ENCODE measurements at regions not wholly inside any gene's neighbourhood (a gene's known extent, or its start where the extent isn't known, plus 50 kb on each side); places are given as distances from the start of the nearest gene placed in this dataset.

DNA sequence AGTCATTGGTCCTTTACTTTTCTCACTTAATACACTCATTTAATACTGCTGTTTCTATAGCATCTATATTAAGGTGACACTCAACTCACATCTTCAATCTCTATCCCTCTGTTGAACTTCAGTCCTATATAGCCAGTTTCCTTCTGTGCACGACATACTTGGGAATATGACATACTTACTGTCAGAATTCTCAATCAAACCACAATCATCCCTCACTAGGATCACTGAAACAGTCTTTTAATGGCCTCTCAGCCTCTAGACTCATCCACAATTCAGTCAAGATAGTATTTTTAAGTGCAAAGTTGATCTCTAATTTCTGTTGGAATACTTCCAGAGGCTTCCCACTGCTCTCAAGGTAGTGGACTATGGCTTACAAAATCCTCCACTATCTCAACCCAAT, 251.0 kb upstream of the MEF2C start:
- Histone ChIP-seq H3K4me1 (ENCODE audit: insufficient read depth, low read length, poor library complexity, severe bottlenecking) (no peaks in the 10 kb centered on the region), H3K9me2 (ENCODE audit: insufficient read depth, low read length) (no peaks in the 10 kb centered on the region), H3K4me3 (ENCODE audit: low read depth, low read length, poor library complexity, severe bottlenecking) (no peak overlapping the region), H3K27ac (ENCODE audit: low read depth, low read length, poor library complexity, severe bottlenecking) (no peak overlapping the region), H4K20me1 (ENCODE audit: insufficient read depth, low read length) (no peaks in the 10 kb centered on the region), H3K9me3 (ENCODE audit: low read length) (no peaks in the 10 kb centered on the region), H2AFZ (ENCODE audit: low read length) (no peak overlapping the region), H3K4me2 (ENCODE audit: low read length) (no peak overlapping the region), H3K36me3 (ENCODE audit: insufficient read depth, low read length) (no peaks in the 10 kb centered on the region), H3K79me2 (ENCODE audit: insufficient read depth, low read depth, low read length) (no peaks in the 10 kb centered on the region)
- no peak for DNase-seq (ENCODE audit: low spot score)
- ChIA-PET CTCF (ENCODE audit: unreplicated experiment) (no interaction called here), POLR2A (no interaction called here)
- TF ChIP-seq, protein P1, sequence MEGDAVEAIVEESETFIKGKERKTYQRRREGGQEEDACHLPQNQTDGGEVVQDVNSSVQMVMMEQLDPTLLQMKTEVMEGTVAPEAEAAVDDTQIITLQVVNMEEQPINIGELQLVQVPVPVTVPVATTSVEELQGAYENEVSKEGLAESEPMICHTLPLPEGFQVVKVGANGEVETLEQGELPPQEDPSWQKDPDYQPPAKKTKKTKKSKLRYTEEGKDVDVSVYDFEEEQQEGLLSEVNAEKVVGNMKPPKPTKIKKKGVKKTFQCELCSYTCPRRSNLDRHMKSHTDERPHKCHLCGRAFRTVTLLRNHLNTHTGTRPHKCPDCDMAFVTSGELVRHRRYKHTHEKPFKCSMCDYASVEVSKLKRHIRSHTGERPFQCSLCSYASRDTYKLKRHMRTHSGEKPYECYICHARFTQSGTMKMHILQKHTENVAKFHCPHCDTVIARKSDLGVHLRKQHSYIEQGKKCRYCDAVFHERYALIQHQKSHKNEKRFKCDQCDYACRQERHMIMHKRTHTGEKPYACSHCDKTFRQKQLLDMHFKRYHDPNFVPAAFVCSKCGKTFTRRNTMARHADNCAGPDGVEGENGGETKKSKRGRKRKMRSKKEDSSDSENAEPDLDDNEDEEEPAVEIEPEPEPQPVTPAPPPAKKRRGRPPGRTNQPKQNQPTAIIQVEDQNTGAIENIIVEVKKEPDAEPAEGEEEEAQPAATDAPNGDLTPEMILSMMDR (conservative IDR thresholded peaks at IDR 0.05; ENCODE audit: low read length) = no peak
- no peak for TF ChIP-seq EZH2phosphoT487 (IDR thresholded peaks at IDR 0.05; ENCODE audit: borderline replicate concordance, low read depth, low read length)
- intact Hi-C loops (cut with micrococcal nuclease; ENCODE audit: unreplicated experiment) = no loop called here
- BruUV-seq (replicated peaks) = no TSS peak

- Histone ChIP-seq H3K9me3 (ENCODE audit: low read length) (no peaks in the 10 kb centered on the region), H4K20me1 (ENCODE audit: insufficient read depth, low read length) (no peaks in the 10 kb centered on the region), H3K36me3 (ENCODE audit: insufficient read depth, low read length) (no peaks in the 10 kb centered on the region), H3K79me2 (ENCODE audit: insufficient read depth, low read depth, low read length) (no peaks in the 10 kb centered on the region), H3K27ac (ENCODE audit: low read depth, low read length, poor library complexity, severe bottlenecking) (no peak overlapping the region), H3K4me2 (ENCODE audit: low read length) (no peak overlapping the region), H3K9me2 (ENCODE audit: insufficient read depth, low read length) (no peaks in the 10 kb centered on the region), H2AFZ (ENCODE audit: low read length) (no peak overlapping the region), H3K4me1 (ENCODE audit: insufficient read depth, low read length, poor library complexity, severe bottlenecking) (no peaks in the 10 kb centered on the region), H3K4me3 (ENCODE audit: low read depth, low read length, poor library complexity, severe bottlenecking) (no peak overlapping the region)
- POLR2A ChIA-PET = no interaction called here
- TF ChIP-seq EZH2phosphoT487 (IDR thresholded peaks at IDR 0.05; ENCODE audit: borderline replicate concordance, low read depth, low read length) = no peak
- BruUV-seq (replicated peaks) = no TSS peak
- CTCF ChIA-PET (ENCODE audit: unreplicated experiment) = no interaction called here
- intact Hi-C loops (cut with micrococcal nuclease; ENCODE audit: unreplicated experiment) = no loop called here
- no peak for DNase-seq (ENCODE audit: low spot score)
Observed at GRCh38 chr5:89133129-89133528, 250.1 kb upstream of the MEF2C start.

DNA sequence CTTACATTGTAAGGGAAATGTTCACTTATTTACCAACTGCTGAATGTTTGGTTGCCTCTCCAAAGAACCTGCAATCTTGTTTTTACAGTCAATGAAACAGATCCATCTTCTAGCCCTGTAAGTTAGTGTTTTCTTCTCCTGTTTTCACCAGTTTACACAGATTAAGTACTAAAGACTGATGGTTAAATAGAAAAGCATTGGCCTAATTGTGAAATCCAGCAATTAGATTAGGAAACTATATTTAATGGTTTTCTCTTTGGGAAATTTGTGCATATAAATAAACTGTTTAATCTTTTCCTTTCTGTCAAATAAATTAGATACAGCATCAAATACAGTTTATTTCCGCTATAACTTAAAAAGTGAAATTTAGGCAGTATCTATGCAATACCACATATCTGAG, 247.9 kb upstream of the MEF2C start:
- CTCF ChIA-PET (ENCODE audit: unreplicated experiment) = no interaction called here
- Histone ChIP-seq H3K79me2 (ENCODE audit: insufficient read depth, low read depth, low read length) (no peaks in the 10 kb centered on the region), H3K4me2 (ENCODE audit: low read length) (no peak overlapping the region), H3K4me1 (ENCODE audit: insufficient read depth, low read length, poor library complexity, severe bottlenecking) (no peaks in the 10 kb centered on the region), H3K4me3 (ENCODE audit: low read depth, low read length, poor library complexity, severe bottlenecking) (no peak overlapping the region), H3K9me3 (ENCODE audit: low read length) (no peaks in the 10 kb centered on the region), H3K36me3 (ENCODE audit: insufficient read depth, low read length) (no peaks in the 10 kb centered on the region), H3K9me2 (ENCODE audit: insufficient read depth, low read length) (no peaks in the 10 kb centered on the region), H3K27ac (ENCODE audit: low read depth, low read length, poor library complexity, severe bottlenecking) (no peak overlapping the region), H2AFZ (ENCODE audit: low read length) (no peak overlapping the region), H4K20me1 (ENCODE audit: insufficient read depth, low read length) (no peaks in the 10 kb centered on the region)
- no TSS peak for BruUV-seq (replicated peaks)
- POLR2A ChIA-PET = interaction anchor here (0.6 kb wide), 1 partner anchor 38 kb away, joined by 4 read pairs; no protein-coding TSS in a partner anchor
- no peak for TF ChIP-seq EZH2phosphoT487 (IDR thresholded peaks at IDR 0.05; ENCODE audit: borderline replicate concordance, low read depth, low read length)
- TF ChIP-seq, protein P1 (conservative IDR thresholded peaks at IDR 0.05; ENCODE audit: low read length) = no peak
- DNase-seq (ENCODE audit: low spot score) = no peak
- intact Hi-C loops (cut with micrococcal nuclease; ENCODE audit: unreplicated experiment) = no loop called here

Measured in OCI-LY7 (cell line).